ENCODE measurements at regions not wholly inside any gene's neighbourhood (a gene's known extent, or its start where the extent isn't known, plus 50 kb on each side); places are given as distances from the start of the nearest gene placed in this dataset.

- DNase-seq, result no peak
- Mint-ChIP-seq H3K27me3 (ENCODE audit: low read depth, poor library complexity) (peaks cover 2% of the 10 kb centered on the region), H3K9me3 (peaks cover 3% of the 10 kb centered on the region), H3K4me3 (no peak overlapping the region), H3K4me1 (no peaks in the 10 kb centered on the region), H3K36me3 (ENCODE audit: low read depth) (peaks cover 22% of the 10 kb centered on the region), H3K27ac (no peak overlapping the region)
- TF ChIP-seq CTCF (IDR thresholded peaks at IDR 0.05), result no peak
These were observed 273.9 kb upstream of the RGS6 start for GRCh38 chr14:71658261-71658860.

GRCh38 chr14:71659159-71659558 is 273.1 kb upstream of the RGS6 start:
- peaks cover 19% of the 10 kb centered on the region for H3K36me3 Mint-ChIP-seq (ENCODE audit: low read depth)
- no peak for DNase-seq
- peaks cover 2% of the 10 kb centered on the region for H3K27me3 Mint-ChIP-seq (ENCODE audit: low read depth, poor library complexity)
- TF ChIP-seq CTCF (IDR thresholded peaks at IDR 0.05), result no peak
- no peak overlapping the region for H3K27ac Mint-ChIP-seq
- H3K4me1 Mint-ChIP-seq, result no peaks in the 10 kb centered on the region
- H3K9me3 Mint-ChIP-seq, result no peaks in the 10 kb centered on the region
- H3K4me3 Mint-ChIP-seq, result no peak overlapping the region

- H3K4me3 Mint-ChIP-seq, result no peak overlapping the region
- no peaks in the 10 kb centered on the region for H3K4me1 Mint-ChIP-seq
- H3K36me3 Mint-ChIP-seq (ENCODE audit: low read depth), result peaks cover 5% of the 10 kb centered on the region
- peaks cover 2% of the 10 kb centered on the region for H3K27me3 Mint-ChIP-seq (ENCODE audit: low read depth, poor library complexity)
- no peak overlapping the region for H3K27ac Mint-ChIP-seq
- DNase-seq, result no peak
- H3K9me3 Mint-ChIP-seq, result no peaks in the 10 kb centered on the region
- no peak for TF ChIP-seq CTCF (IDR thresholded peaks at IDR 0.05)
These were observed 270.8 kb upstream of the RGS6 start for GRCh38 chr14:71661441-71661840.

GRCh38 chr14:71662291-71662790 is 269.9 kb upstream of the RGS6 start:
- Mint-ChIP-seq H3K27me3 (ENCODE audit: low read depth, poor library complexity) (peaks cover 2% of the 10 kb centered on the region), H3K4me1 (no peaks in the 10 kb centered on the region), H3K9me3 (no peaks in the 10 kb centered on the region), H3K4me3 (no peak overlapping the region), H3K27ac (no peak overlapping the region), H3K36me3 (ENCODE audit: low read depth) (peaks cover 5% of the 10 kb centered on the region)
- TF ChIP-seq CTCF (IDR thresholded peaks at IDR 0.05), result no peak
- no peak for DNase-seq

GRCh38 chr14:71665157-71665556 is 267.1 kb upstream of the RGS6 start:
- Mint-ChIP-seq H3K4me1 (no peaks in the 10 kb centered on the region), H3K9me3 (no peaks in the 10 kb centered on the region), H3K36me3 (ENCODE audit: low read depth) (peaks cover 5% of the 10 kb centered on the region), H3K27ac (no peak overlapping the region), H3K4me3 (no peak overlapping the region), H3K27me3 (ENCODE audit: low read depth, poor library complexity) (peaks cover 2% of the 10 kb centered on the region)
- no peak for TF ChIP-seq CTCF (IDR thresholded peaks at IDR 0.05)
- DNase-seq, result no peak

- H3K4me1 Mint-ChIP-seq, result no peaks in the 10 kb centered on the region
These were observed 266.4 kb upstream of the RGS6 start for GRCh38 chr14:71665781-71666180.

More at GRCh38 chr14:71665781-71666180, 266.4 kb upstream of the RGS6 start:
- no peak for DNase-seq
- Mint-ChIP-seq H3K4me3 (no peak overlapping the region), H3K27me3 (ENCODE audit: low read depth, poor library complexity) (peaks cover 2% of the 10 kb centered on the region), H3K36me3 (ENCODE audit: low read depth) (peaks cover 7% of the 10 kb centered on the region), H3K27ac (no peak overlapping the region), H3K9me3 (no peaks in the 10 kb centered on the region)
- TF ChIP-seq CTCF (IDR thresholded peaks at IDR 0.05), result no peak
